ENCODE measurements at regions not wholly inside any gene's neighbourhood (a gene's known extent, or its start where the extent isn't known, plus 50 kb on each side); places are given as distances from the start of the nearest gene placed in this dataset.
"Not testable (repeated sequence)": the region's sequence is repeated elsewhere in the genome, so short reads cannot be mapped to it uniquely, and the experiment has no call there.

DNA sequence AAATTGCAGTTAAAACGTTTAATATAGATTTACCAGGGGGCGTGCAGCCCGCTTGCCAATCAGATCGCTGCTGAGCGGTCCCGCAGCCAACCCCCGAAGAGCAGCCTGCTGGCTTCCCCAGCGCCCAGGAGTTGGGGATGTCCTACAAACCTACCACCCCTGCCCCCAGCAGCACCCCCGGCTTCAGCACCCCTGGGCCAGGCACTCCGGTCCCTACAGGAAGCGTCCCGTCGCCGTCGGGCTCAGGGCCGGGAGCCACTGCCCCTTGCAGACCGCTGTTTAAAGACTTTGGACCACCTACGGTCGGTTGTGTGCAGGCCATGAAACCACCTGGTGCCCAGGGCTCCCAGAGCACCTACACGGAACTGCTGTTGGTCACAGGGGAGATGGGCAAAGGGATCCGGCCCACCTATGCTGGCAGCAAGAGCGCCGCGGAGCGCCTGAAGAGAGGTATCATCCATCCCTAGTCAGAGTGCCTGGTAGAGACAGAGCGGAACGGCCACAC is 1654.9 kb downstream of the SPATA31A7 start:
- H3K4me1 ChIP-seq (ENCODE audit: control insufficient read depth in 1 of 2, extremely low read depth in 1 of 2, insufficient read depth in 2 of 2, low read length in 2 of 2); H3K36me3 Mint-ChIP-seq; H3K27ac ChIP-seq (ENCODE audit: low read length); H3K27ac Mint-ChIP-seq; H3K4me3 ChIP-seq (ENCODE audit: control insufficient read depth in 1 of 2, extremely low read depth in 1 of 2, low read length in 1 of 2); CTCF ChIA-PET; POLR2A ChIA-PET; H3K9me3 ChIP-seq; DNase-seq; H3K36me3 ChIP-seq (ENCODE audit: control insufficient read depth in 2 of 2, extremely low read depth in 1 of 2, insufficient read depth in 1 of 2, low read length in 1 of 2); H3K4me3 Mint-ChIP-seq; H3K27me3 ChIP-seq (replicated peaks in 1 of 2; ENCODE audit: control insufficient read depth in 2 of 2, extremely low read depth in 1 of 2, insufficient read depth in 2 of 2, low read length in 1 of 2); H3K4me1 Mint-ChIP-seq: not testable (repeated sequence)
- Mint-ChIP-seq H3K9me3 (peaks cover 4 to 11% (median 4%) of the 10 kb centered on the region in 3 donors), H3K27me3 (peaks cover 8 to 21% of the 10 kb centered on the region in 2 donors)
- ATAC-seq (replicated peaks in 1 of 4) = peak in 1 of 4 experiments; percentile 9
- WGBS (ENCODE audit: insufficient coverage) = 64% methylated on average over 10 of the region's 27 CpGs

DNA sequence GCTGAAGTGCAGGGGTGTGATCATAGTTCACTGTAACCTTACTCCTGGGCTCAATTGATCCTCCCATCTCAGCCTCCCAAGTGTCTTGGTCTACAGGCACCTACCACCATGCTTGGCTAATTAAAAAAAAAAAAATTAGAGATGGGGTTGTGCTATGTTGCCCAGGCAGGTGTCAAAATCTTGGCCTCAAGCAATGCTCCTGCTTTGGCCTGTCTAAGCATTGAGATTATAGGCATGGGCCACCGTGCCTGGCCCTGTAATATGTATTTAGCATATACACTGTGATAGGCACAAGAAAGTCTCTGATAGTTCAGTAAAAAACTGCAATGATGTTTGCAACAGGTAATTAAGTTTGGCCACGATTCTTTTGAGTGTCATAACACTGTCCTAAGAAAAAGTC is 1658.4 kb downstream of the SPATA31A7 start:
- DNase-seq; H3K4me3 ChIP-seq (ENCODE audit: control insufficient read depth in 1 of 2, extremely low read depth in 1 of 2, low read length in 1 of 2); H3K9me3 ChIP-seq; ATAC-seq (replicated peaks in 1 of 4); H3K9me3 Mint-ChIP-seq; CTCF ChIA-PET; H3K36me3 Mint-ChIP-seq; H3K4me1 ChIP-seq (ENCODE audit: control insufficient read depth in 1 of 2, extremely low read depth in 1 of 2, insufficient read depth in 2 of 2, low read length in 2 of 2); H3K36me3 ChIP-seq (ENCODE audit: control insufficient read depth in 2 of 2, extremely low read depth in 1 of 2, insufficient read depth in 1 of 2, low read length in 1 of 2); POLR2A ChIA-PET; H3K27me3 ChIP-seq (replicated peaks in 1 of 2; ENCODE audit: control insufficient read depth in 2 of 2, extremely low read depth in 1 of 2, insufficient read depth in 2 of 2, low read length in 1 of 2); H3K4me3 Mint-ChIP-seq; H3K4me1 Mint-ChIP-seq; H3K27ac ChIP-seq (ENCODE audit: low read length); H3K27ac Mint-ChIP-seq: not testable (repeated sequence)
- WGBS (ENCODE audit: insufficient coverage) = no CpG with 5 or more reads among the region's 2 CpGs
- peaks cover 5 to 18% of the 10 kb centered on the region in 2 donors for H3K27me3 Mint-ChIP-seq

DNA sequence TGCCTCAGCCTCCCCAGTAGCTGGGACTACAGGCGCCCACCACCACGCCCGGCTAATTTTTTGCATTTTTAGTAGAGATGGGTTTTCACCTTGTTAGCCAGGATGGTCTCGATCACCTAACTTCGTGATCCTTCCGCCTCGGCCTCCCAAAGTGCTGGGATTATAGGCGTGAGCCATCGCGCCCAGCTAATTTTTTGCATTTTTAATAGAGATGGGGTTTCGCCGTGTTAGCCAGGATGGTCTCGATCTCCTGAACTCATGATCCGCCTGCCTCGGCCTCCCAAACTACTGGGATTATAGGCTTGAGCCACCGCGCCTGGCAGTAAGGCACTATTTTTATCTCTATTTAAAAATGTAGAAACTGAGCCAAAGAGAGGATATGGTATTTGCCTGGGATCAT is 1660.2 kb downstream of the SPATA31A7 start:
- peaks cover 6 to 17% of the 10 kb centered on the region in 2 donors for H3K27me3 Mint-ChIP-seq
- H3K4me3 Mint-ChIP-seq; H3K27ac Mint-ChIP-seq; H3K9me3 ChIP-seq; CTCF ChIA-PET; H3K9me3 Mint-ChIP-seq; H3K4me1 Mint-ChIP-seq; H3K4me3 ChIP-seq (ENCODE audit: control insufficient read depth in 1 of 2, extremely low read depth in 1 of 2, low read length in 1 of 2); H3K27ac ChIP-seq (ENCODE audit: low read length); H3K4me1 ChIP-seq (ENCODE audit: control insufficient read depth in 1 of 2, extremely low read depth in 1 of 2, insufficient read depth in 2 of 2, low read length in 2 of 2); H3K36me3 ChIP-seq (ENCODE audit: control insufficient read depth in 2 of 2, extremely low read depth in 1 of 2, insufficient read depth in 1 of 2, low read length in 1 of 2); ATAC-seq (replicated peaks in 1 of 4); H3K27me3 ChIP-seq (replicated peaks in 1 of 2; ENCODE audit: control insufficient read depth in 2 of 2, extremely low read depth in 1 of 2, insufficient read depth in 2 of 2, low read length in 1 of 2); DNase-seq; H3K36me3 Mint-ChIP-seq; POLR2A ChIA-PET: not testable (repeated sequence)
- WGBS (ENCODE audit: insufficient coverage) = 93% methylated on average over 7 of the region's 17 CpGs

- no CpG with 5 or more reads among the region's 12 CpGs for WGBS (ENCODE audit: insufficient coverage)
- DNase-seq; H3K4me3 ChIP-seq (ENCODE audit: control insufficient read depth in 1 of 2, extremely low read depth in 1 of 2, low read length in 1 of 2); CTCF ChIA-PET; H3K27me3 ChIP-seq (replicated peaks in 1 of 2; ENCODE audit: control insufficient read depth in 2 of 2, extremely low read depth in 1 of 2, insufficient read depth in 2 of 2, low read length in 1 of 2); H3K27ac ChIP-seq (ENCODE audit: low read length); H3K4me3 Mint-ChIP-seq; POLR2A ChIA-PET; H3K9me3 Mint-ChIP-seq; H3K36me3 Mint-ChIP-seq; ATAC-seq (replicated peaks in 1 of 4); H3K27ac Mint-ChIP-seq; H3K36me3 ChIP-seq (ENCODE audit: control insufficient read depth in 2 of 2, extremely low read depth in 1 of 2, insufficient read depth in 1 of 2, low read length in 1 of 2); H3K4me1 ChIP-seq (ENCODE audit: control insufficient read depth in 1 of 2, extremely low read depth in 1 of 2, insufficient read depth in 2 of 2, low read length in 2 of 2); H3K9me3 ChIP-seq; H3K4me1 Mint-ChIP-seq: not testable (repeated sequence)
- H3K27me3 Mint-ChIP-seq = peaks cover 15 to 24% of the 10 kb centered on the region in 2 donors
Measured at GRCh38 chr9:62857280-62857679, 1667.4 kb downstream of the SPATA31A7 start.

- H3K9me3 ChIP-seq; DNase-seq; H3K4me1 Mint-ChIP-seq; H3K36me3 ChIP-seq (ENCODE audit: control insufficient read depth in 2 of 2, extremely low read depth in 1 of 2, insufficient read depth in 1 of 2, low read length in 1 of 2); H3K4me3 ChIP-seq (ENCODE audit: control insufficient read depth in 1 of 2, extremely low read depth in 1 of 2, low read length in 1 of 2); H3K27ac Mint-ChIP-seq; H3K4me3 Mint-ChIP-seq; ATAC-seq (replicated peaks in 1 of 4); H3K27ac ChIP-seq (ENCODE audit: low read length); CTCF ChIA-PET; POLR2A ChIA-PET; H3K27me3 ChIP-seq (replicated peaks in 1 of 2; ENCODE audit: control insufficient read depth in 2 of 2, extremely low read depth in 1 of 2, insufficient read depth in 2 of 2, low read length in 1 of 2); H3K4me1 ChIP-seq (ENCODE audit: control insufficient read depth in 1 of 2, extremely low read depth in 1 of 2, insufficient read depth in 2 of 2, low read length in 2 of 2); H3K36me3 Mint-ChIP-seq; H3K9me3 Mint-ChIP-seq: not testable (repeated sequence)
- H3K27me3 Mint-ChIP-seq = peaks cover 25 to 30% of the 10 kb centered on the region in 2 donors
- WGBS (ENCODE audit: insufficient coverage) = no CpG with 5 or more reads among the region's 1 CpG
Measured at GRCh38 chr9:62858240-62858639, 1668.4 kb downstream of the SPATA31A7 start.

DNA sequence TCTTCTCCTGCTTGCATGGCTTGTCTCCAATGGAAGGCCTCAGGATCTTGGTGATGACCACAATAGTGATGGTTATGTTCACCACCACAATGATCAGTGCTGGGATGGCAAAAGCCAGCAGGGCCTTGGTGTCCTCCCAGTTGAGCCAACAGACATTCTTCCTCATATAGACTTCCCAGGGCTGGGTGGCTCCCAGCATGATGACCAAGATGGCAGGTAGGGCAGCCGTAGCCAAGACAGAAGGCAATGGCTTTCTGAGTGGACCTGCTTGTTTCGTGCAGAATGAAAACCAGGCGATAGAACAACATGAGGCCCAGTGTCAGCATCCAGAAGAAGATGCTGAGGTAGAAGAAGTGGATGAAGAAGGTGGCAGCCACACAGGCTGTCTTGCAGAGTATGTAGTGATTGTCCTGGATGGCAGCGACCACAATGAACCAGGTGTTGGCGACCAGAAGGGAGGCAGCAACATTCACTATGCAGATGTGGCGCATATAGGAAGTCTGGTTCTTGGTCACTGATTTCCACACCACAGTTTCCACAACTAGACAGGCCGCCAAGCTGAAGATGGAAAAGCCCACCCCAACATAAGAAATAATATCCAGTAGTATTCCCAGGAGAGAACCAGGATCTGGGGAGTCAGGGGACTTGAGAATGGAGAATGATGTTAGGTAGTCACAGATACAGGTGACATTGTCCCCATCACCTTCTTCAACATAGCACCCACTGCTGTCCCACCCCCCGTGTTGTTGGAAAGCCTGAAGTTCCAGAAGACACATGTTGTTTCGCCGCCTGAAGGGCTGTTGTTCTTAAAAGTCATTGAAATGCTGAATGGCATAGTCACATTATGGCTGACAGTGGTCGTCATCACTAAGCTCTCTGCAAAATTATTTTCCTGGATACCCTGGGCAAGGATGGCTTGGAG is 1671.4 kb downstream of the SPATA31A7 start:
- H3K9me3 Mint-ChIP-seq; H3K4me1 ChIP-seq (ENCODE audit: control insufficient read depth in 1 of 2, extremely low read depth in 1 of 2, insufficient read depth in 2 of 2, low read length in 2 of 2); H3K36me3 Mint-ChIP-seq; H3K9me3 ChIP-seq; H3K4me1 Mint-ChIP-seq; H3K4me3 ChIP-seq (ENCODE audit: control insufficient read depth in 1 of 2, extremely low read depth in 1 of 2, low read length in 1 of 2); DNase-seq; H3K4me3 Mint-ChIP-seq; POLR2A ChIA-PET; H3K36me3 ChIP-seq (ENCODE audit: control insufficient read depth in 2 of 2, extremely low read depth in 1 of 2, insufficient read depth in 1 of 2, low read length in 1 of 2); H3K27ac ChIP-seq (ENCODE audit: low read length); ATAC-seq (replicated peaks in 1 of 4); H3K27ac Mint-ChIP-seq; CTCF ChIA-PET: not testable (repeated sequence)
- peaks cover 40 to 55% of the 10 kb centered on the region in 2 donors for H3K27me3 Mint-ChIP-seq
- 94% methylated on average over 9 of the region's 11 CpGs for WGBS (ENCODE audit: insufficient coverage)
- peaks cover 0 to 18% of the 10 kb centered on the region in 2 experiments for H3K27me3 ChIP-seq (replicated peaks in 1 of 2; ENCODE audit: control insufficient read depth in 2 of 2, extremely low read depth in 1 of 2, insufficient read depth in 2 of 2, low read length in 1 of 2)

All from T-cell (primary cell).